Liver (tissue), 3 donors: ENCODE measurements at regions not wholly inside any gene's neighbourhood (a gene's known extent, or its start where the extent isn't known, plus 50 kb on each side); places are given as distances from the start of the nearest gene placed in this dataset.

Experiments used
- CTCF ChIP-seq: fragments of 150-350 bp; IDR thresholded peaks from 2 replicates; pipeline ENCODE4 v1.5.1; 2017; ENCODE audit warnings: improper control_type of control experiment, low read depth, low read length; ENCODE audit not compliant: missing input control
- FOXA1 ChIP-seq: IDR thresholded peaks from 2 replicates; pipeline ENCODE4 v1.6.1; 2016; ENCODE audit warnings: antibody characterized with exemption
- GABPA ChIP-seq, 2 donors: IDR thresholded peaks in 1 of 2; conservative IDR thresholded peaks in 1 of 2; 2 replicates each; pipeline ENCODE4 v1.6.1; 2016; ENCODE audit warnings: antibody characterized with exemption in 2 of 2, mild to moderate bottlenecking in 1 of 2, moderate library complexity in 1 of 2
- JUND ChIP-seq, 2 donors: IDR thresholded peaks; 2 replicates each; pipeline ENCODE4 v1.6.1; 2016; ENCODE audit warnings: antibody characterized with exemption in 2 of 2
- MAX ChIP-seq: IDR thresholded peaks from 2 replicates; pipeline ENCODE4 v1.6.1; 2016; ENCODE audit warnings: antibody characterized with exemption
- RAD21 ChIP-seq, 2 donors: IDR thresholded peaks; 2 replicates each; pipeline ENCODE4 v1.6.1; 2016; ENCODE audit warnings: antibody characterized with exemption in 2 of 2, mild to moderate bottlenecking in 2 of 2
- SP1 ChIP-seq: IDR thresholded peaks from 2 replicates; pipeline ENCODE4 v1.6.1; 2018; ENCODE audit warnings: antibody characterized with exemption, mild to moderate bottlenecking
- ZBTB33 ChIP-seq: IDR thresholded peaks from 2 replicates; pipeline ENCODE4 v1.6.1; 2016; ENCODE audit warnings: antibody characterized with exemption
- donor health status: healthy.
- donor health status: healthy.

- TF ChIP-seq CTCF = no peak
- no peak for TF ChIP-seq ZBTB33
- TF ChIP-seq MAX = no peak
- TF ChIP-seq FOXA1 = no peak
- TF ChIP-seq GABPA (IDR thresholded peaks at IDR 0.05 in 1 of 2, conservative IDR thresholded peaks at IDR 0.05 in 1 of 2) = no peak
- no peak for TF ChIP-seq SP1
- TF ChIP-seq JUND (IDR thresholded peaks at IDR 0.05) = no peak
- TF ChIP-seq RAD21 (IDR thresholded peaks at IDR 0.05) = no peak
These were observed 961.3 kb downstream of the SOCS6 start for GRCh38 chr18:71250191-71250590.
